A549 (cell line): ENCODE measurements at regions not wholly inside any gene's neighbourhood (a gene's known extent, or its start where the extent isn't known, plus 50 kb on each side); places are given as distances from the start of the nearest gene placed in this dataset.
"Not testable (repeated sequence)": the region's sequence is repeated elsewhere in the genome, so short reads cannot be mapped to it uniquely, and the experiment has no call there.

Experiments used
- ATAC-seq, 2 experiments: fragments of 200-7000 bp in 1 of 2; fragments of >200 bp in 1 of 2; cut with Nextera tagmentation in 1 of 2; cut with Tn5 transposase in 1 of 2; 3 replicates each; pipeline versions ENCODE4 v1.8.0 to v1.9.1; 2018 to 2020; ENCODE audit warnings: mild to moderate bottlenecking in 1 of 2, moderate library complexity in 1 of 2
- CTCF ChIA-PET: fragments of 300-600 bp; sonication (Branson Sonifier 250); formaldehyde crosslinking; extraction: SDS; loops from one replicate; lab custom pipeline; 2021; ENCODE audit warnings: antibody characterized with exemption, inconsistent platforms; lab: Yijun Ruan, JAX
- POLR2A ChIA-PET: fragments of 350-600 bp; formaldehyde crosslinking; extraction: SDS; loops from one replicate; lab custom pipeline; 2021; ENCODE audit warnings: antibody characterized with exemption, inconsistent platforms; lab: Yijun Ruan, JAX
- DNase-seq, 2 experiments: peaks; one replicate each; pipeline versions ENCODE4 v3.0.0 to v3.0.0-alpha.2; 2011 to 2016; ENCODE audit warnings: low read depth in 1 of 2, low spot score in 1 of 2
- FAIRE-seq: peaks from 2 replicates; lab custom pipeline; 2011; peaks lifted over from hg19 to GRCh38; lab: Jason Lieb, UNC
- H3K27ac ChIP-seq, 2 experiments: fragments of >200 bp; sonication (Bioruptor Twin); formaldehyde crosslinking; 3 replicates each; pipeline ENCODE4 v1.5.1; 2016 to 2017
- H3K4me1 ChIP-seq: fragments of >200 bp; sonication (Bioruptor Twin); formaldehyde crosslinking; 3 replicates; pipeline ENCODE4 v1.6.1; 2016
- H3K4me2 ChIP-seq: fragments of >200 bp; sonication (Bioruptor Twin); formaldehyde crosslinking; 3 replicates; pipeline ENCODE4 v1.6.1; 2016
- H3K4me3 ChIP-seq: fragments of >200 bp; sonication (Bioruptor Twin); formaldehyde crosslinking; 3 replicates; pipeline ENCODE4 v1.5.1; 2016
- H3K9me3 ChIP-seq: fragments of >200 bp; sonication (Bioruptor Twin); formaldehyde crosslinking; 3 replicates; pipeline ENCODE4 v1.6.1; 2016
- CBX8 ChIP-seq: fragments of 200-600 bp; sonication (generic); IDR thresholded peaks from 2 replicates; pipeline ENCODE4 v1.6.1; 2016
- CEBPB ChIP-seq, 2 experiments: fragments of >200 bp in 1 of 2; sonication (Bioruptor Twin) in 1 of 2; formaldehyde crosslinking in 1 of 2; IDR thresholded peaks; 2 replicates each; pipeline ENCODE4 v1.6.1; 2012 to 2016
- CHD4 ChIP-seq: fragments of 200-600 bp; sonication (generic); IDR thresholded peaks from 2 replicates; pipeline ENCODE4 v1.6.1; 2016; ENCODE audit warnings: antibody characterized with exemption, mild to moderate bottlenecking, borderline replicate concordance
- EHF ChIP-seq: fragments of 250-450 bp; sonication (Bioruptor Pico); IDR thresholded peaks from 2 replicates; pipeline ENCODE4 v1.5.0; 2020; ENCODE audit warnings: mild to moderate bottlenecking
- EHMT2 ChIP-seq: fragments of 200-600 bp; sonication (generic); IDR thresholded peaks from 2 replicates; pipeline ENCODE4 v1.6.1; 2016; ENCODE audit warnings: antibody characterized with exemption, low read depth, mild to moderate bottlenecking, moderate library complexity
- JUNB ChIP-seq: fragments of >200 bp; sonication (Bioruptor Twin); formaldehyde crosslinking; IDR thresholded peaks from 2 replicates; pipeline ENCODE4 v1.6.1; 2016
- MAZ ChIP-seq: fragments of 150-350 bp; IDR thresholded peaks from 2 replicates; pipeline ENCODE4 v1.6.1; 2014; ENCODE audit warnings: antibody characterized with exemption, low read depth, low read length, borderline replicate concordance
- POLR2A ChIP-seq: IDR thresholded peaks from 2 replicates; pipeline ENCODE4 v1.6.1; 2012; ENCODE audit warnings: mild to moderate bottlenecking, low read length
- RFX5 ChIP-seq: fragments of 450-650 bp; IDR thresholded peaks from 2 replicates; pipeline ENCODE4 v1.7.1; 2014; ENCODE audit warnings: antibody characterized with exemption, mild to moderate bottlenecking, moderate library complexity
- ZC3H11A ChIP-seq: fragments of 450-650 bp; IDR thresholded peaks from 2 replicates; pipeline ENCODE4 v1.6.1; 2014; ENCODE audit warnings: antibody characterized with exemption, mild to moderate bottlenecking
- ZNF302 ChIP-seq: fragments of 250-450 bp; sonication (Bioruptor Pico); IDR thresholded peaks from 2 replicates; pipeline ENCODE4 v1.9.0; 2021; ENCODE audit warnings: inconsistent platforms, mild to moderate bottlenecking, moderate library complexity
- WGBS: methylation state at CpG from one replicate; pipeline ENCODE4 v1.1.6; 2017; ENCODE audit errors: missing lambda C conversion rate; 5-methylcytosine and 5-hydroxymethylcytosine counted together
- TF ChIP-seq, protein P1 (sequence below): fragments of 150-350 bp; IDR thresholded peaks from 2 replicates; pipeline ENCODE4 v1.6.1; 2014; ENCODE audit warnings: low read depth, mild to moderate bottlenecking, low read length
- TF ChIP-seq, protein P2 (sequence below): IDR thresholded peaks from 2 replicates; pipeline ENCODE4 v1.6.1; 2012; ENCODE audit warnings: low read depth, borderline replicate concordance
- TF ChIP-seq, protein P3 (sequence below): fragments of >200 bp; sonication (Bioruptor Twin); formaldehyde crosslinking; IDR thresholded peaks from 2 replicates; pipeline ENCODE4 v1.6.1; 2016
- TF ChIP-seq, protein P4 (sequence below): fragments of >200 bp; sonication (Bioruptor Twin); formaldehyde crosslinking; IDR thresholded peaks from 3 replicates; pipeline ENCODE4 v1.5.1; 2016
- TF ChIP-seq, protein P5 (sequence below): fragments of >200 bp; sonication (Bioruptor Twin); formaldehyde crosslinking; IDR thresholded peaks from 3 replicates; pipeline ENCODE4 v1.6.1; 2016
- TF ChIP-seq, protein P6 (sequence below): fragments of 450-650 bp; IDR thresholded peaks from 2 replicates; pipeline ENCODE4 v1.6.1; 2014; ENCODE audit warnings: antibody characterized with exemption
- TF ChIP-seq, protein P7 (sequence below): fragments of 250-450 bp; sonication (Bioruptor Pico); IDR thresholded peaks from 2 replicates; pipeline ENCODE4 v1.5.0; 2020; ENCODE audit warnings: low read depth, mild to moderate bottlenecking, moderate library complexity
- TF ChIP-seq, protein P8 (sequence below): IDR thresholded peaks from 2 replicates; pipeline ENCODE4 v1.6.1; 2012
- TF ChIP-seq, protein P9 (sequence below): fragments of 200-600 bp; sonication (generic); IDR thresholded peaks from 2 replicates; pipeline ENCODE4 v1.6.1; 2016; ENCODE audit warnings: antibody characterized with exemption, mild to moderate bottlenecking, moderate library complexity

DNA sequence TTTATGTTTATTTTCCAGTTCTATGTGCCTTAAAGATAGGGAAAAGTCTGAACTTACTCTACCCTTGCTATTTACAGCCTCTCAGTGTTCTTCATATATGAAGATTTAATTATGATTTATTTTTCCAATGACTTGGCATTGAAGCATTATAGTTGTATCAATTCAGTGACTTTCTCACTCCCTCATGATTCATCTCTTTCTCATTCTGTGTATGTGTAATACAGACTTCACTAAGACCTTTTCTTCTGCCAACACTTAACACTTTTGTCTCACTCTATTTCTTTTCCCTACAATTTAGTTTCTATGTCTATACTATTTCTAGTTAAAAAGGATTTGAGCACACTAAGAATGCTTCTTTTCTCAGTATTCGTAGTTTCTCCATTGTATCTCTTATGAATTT is 1470.3 kb upstream of the ACVR2A start:
- TF ChIP-seq EHF (no peak), POLR2A (no peak), MAZ (no peak), ZNF302 (CRISPR knock-in tag) (no peak), CBX8 (no peak), JUNB (no peak), RFX5 (no peak), EHMT2 (no peak), ZC3H11A (no peak), CEBPB (IDR thresholded peaks at IDR 0.05) (no peak), CHD4 (no peak)
- TF ChIP-seq, protein P1, sequence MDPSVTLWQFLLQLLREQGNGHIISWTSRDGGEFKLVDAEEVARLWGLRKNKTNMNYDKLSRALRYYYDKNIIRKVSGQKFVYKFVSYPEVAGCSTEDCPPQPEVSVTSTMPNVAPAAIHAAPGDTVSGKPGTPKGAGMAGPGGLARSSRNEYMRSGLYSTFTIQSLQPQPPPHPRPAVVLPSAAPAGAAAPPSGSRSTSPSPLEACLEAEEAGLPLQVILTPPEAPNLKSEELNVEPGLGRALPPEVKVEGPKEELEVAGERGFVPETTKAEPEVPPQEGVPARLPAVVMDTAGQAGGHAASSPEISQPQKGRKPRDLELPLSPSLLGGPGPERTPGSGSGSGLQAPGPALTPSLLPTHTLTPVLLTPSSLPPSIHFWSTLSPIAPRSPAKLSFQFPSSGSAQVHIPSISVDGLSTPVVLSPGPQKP: no peak
- TF ChIP-seq, protein P2, sequence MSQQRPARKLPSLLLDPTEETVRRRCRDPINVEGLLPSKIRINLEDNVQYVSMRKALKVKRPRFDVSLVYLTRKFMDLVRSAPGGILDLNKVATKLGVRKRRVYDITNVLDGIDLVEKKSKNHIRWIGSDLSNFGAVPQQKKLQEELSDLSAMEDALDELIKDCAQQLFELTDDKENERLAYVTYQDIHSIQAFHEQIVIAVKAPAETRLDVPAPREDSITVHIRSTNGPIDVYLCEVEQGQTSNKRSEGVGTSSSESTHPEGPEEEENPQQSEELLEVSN: no peak
- TF ChIP-seq, protein P3, sequence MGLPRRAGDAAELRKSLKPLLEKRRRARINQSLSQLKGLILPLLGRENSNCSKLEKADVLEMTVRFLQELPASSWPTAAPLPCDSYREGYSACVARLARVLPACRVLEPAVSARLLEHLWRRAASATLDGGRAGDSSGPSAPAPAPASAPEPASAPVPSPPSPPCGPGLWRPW: no peak
- TF ChIP-seq, protein P4, sequence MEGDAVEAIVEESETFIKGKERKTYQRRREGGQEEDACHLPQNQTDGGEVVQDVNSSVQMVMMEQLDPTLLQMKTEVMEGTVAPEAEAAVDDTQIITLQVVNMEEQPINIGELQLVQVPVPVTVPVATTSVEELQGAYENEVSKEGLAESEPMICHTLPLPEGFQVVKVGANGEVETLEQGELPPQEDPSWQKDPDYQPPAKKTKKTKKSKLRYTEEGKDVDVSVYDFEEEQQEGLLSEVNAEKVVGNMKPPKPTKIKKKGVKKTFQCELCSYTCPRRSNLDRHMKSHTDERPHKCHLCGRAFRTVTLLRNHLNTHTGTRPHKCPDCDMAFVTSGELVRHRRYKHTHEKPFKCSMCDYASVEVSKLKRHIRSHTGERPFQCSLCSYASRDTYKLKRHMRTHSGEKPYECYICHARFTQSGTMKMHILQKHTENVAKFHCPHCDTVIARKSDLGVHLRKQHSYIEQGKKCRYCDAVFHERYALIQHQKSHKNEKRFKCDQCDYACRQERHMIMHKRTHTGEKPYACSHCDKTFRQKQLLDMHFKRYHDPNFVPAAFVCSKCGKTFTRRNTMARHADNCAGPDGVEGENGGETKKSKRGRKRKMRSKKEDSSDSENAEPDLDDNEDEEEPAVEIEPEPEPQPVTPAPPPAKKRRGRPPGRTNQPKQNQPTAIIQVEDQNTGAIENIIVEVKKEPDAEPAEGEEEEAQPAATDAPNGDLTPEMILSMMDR: no peak
- TF ChIP-seq, protein P5, sequence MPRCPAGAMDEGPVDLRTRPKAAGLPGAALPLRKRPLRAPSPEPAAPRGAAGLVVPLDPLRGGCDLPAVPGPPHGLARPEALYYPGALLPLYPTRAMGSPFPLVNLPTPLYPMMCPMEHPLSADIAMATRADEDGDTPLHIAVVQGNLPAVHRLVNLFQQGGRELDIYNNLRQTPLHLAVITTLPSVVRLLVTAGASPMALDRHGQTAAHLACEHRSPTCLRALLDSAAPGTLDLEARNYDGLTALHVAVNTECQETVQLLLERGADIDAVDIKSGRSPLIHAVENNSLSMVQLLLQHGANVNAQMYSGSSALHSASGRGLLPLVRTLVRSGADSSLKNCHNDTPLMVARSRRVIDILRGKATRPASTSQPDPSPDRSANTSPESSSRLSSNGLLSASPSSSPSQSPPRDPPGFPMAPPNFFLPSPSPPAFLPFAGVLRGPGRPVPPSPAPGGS: no peak
- TF ChIP-seq, protein P6, sequence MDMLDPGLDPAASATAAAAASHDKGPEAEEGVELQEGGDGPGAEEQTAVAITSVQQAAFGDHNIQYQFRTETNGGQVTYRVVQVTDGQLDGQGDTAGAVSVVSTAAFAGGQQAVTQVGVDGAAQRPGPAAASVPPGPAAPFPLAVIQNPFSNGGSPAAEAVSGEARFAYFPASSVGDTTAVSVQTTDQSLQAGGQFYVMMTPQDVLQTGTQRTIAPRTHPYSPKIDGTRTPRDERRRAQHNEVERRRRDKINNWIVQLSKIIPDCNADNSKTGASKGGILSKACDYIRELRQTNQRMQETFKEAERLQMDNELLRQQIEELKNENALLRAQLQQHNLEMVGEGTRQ: no peak
- TF ChIP-seq, protein P7, sequence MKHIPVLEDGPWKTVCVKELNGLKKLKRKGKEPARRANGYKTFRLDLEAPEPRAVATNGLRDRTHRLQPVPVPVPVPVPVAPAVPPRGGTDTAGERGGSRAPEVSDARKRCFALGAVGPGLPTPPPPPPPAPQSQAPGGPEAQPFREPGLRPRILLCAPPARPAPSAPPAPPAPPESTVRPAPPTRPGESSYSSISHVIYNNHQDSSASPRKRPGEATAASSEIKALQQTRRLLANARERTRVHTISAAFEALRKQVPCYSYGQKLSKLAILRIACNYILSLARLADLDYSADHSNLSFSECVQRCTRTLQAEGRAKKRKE (CRISPR knock-in tag): no peak
- TF ChIP-seq, protein P8, sequence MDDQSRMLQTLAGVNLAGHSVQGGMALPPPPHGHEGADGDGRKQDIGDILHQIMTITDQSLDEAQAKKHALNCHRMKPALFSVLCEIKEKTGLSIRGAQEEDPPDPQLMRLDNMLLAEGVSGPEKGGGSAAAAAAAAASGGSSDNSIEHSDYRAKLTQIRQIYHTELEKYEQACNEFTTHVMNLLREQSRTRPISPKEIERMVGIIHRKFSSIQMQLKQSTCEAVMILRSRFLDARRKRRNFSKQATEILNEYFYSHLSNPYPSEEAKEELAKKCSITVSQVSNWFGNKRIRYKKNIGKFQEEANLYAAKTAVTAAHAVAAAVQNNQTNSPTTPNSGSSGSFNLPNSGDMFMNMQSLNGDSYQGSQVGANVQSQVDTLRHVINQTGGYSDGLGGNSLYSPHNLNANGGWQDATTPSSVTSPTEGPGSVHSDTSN: no peak
- TF ChIP-seq, protein P9, sequence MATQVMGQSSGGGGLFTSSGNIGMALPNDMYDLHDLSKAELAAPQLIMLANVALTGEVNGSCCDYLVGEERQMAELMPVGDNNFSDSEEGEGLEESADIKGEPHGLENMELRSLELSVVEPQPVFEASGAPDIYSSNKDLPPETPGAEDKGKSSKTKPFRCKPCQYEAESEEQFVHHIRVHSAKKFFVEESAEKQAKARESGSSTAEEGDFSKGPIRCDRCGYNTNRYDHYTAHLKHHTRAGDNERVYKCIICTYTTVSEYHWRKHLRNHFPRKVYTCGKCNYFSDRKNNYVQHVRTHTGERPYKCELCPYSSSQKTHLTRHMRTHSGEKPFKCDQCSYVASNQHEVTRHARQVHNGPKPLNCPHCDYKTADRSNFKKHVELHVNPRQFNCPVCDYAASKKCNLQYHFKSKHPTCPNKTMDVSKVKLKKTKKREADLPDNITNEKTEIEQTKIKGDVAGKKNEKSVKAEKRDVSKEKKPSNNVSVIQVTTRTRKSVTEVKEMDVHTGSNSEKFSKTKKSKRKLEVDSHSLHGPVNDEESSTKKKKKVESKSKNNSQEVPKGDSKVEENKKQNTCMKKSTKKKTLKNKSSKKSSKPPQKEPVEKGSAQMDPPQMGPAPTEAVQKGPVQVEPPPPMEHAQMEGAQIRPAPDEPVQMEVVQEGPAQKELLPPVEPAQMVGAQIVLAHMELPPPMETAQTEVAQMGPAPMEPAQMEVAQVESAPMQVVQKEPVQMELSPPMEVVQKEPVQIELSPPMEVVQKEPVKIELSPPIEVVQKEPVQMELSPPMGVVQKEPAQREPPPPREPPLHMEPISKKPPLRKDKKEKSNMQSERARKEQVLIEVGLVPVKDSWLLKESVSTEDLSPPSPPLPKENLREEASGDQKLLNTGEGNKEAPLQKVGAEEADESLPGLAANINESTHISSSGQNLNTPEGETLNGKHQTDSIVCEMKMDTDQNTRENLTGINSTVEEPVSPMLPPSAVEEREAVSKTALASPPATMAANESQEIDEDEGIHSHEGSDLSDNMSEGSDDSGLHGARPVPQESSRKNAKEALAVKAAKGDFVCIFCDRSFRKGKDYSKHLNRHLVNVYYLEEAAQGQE: no peak
- POLR2A ChIA-PET: no interaction called here
- Histone ChIP-seq H3K4me3 (no peak overlapping the region), H3K4me1 (no peaks in the 10 kb centered on the region), H3K27ac (no peak overlapping the region), H3K4me2 (no peak overlapping the region), H3K9me3 (no peaks in the 10 kb centered on the region)
- ATAC-seq (no peak), DNase-seq (no peak), FAIRE-seq (no peak)
- 21% methylated on average over 1 of the region's 1 CpG for WGBS
- CTCF ChIA-PET: no interaction called here

DNA sequence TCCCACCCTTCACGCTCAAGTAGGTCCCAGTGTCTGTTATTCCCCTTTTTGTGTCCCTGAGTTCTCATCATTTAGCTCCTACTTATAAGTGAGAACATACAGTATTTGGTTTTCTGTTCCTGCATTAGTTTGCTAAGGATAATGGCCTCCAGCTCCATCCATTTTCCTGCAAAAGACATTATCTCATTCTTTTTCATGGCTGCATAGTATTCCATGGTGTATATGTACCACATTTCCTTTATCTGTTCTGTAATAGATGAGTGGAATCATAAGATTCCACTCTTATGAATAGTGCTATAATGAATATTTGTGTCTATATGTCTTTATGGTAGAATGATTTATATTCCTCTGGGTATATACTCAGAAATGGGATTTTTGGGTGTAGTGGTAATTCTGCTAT is 1473.5 kb upstream of the ACVR2A start:
- FAIRE-seq: not testable (repeated sequence)

More for the DNA sequence above, 1473.5 kb upstream of the ACVR2A start:
- H3K27ac ChIP-seq, CTCF ChIA-PET, H3K9me3 ChIP-seq, ATAC-seq, H3K4me2 ChIP-seq, DNase-seq, H3K4me3 ChIP-seq, POLR2A ChIA-PET, H3K4me1 ChIP-seq: not testable (repeated sequence)
- WGBS: 46% methylated on average over 1 of the region's 1 CpG
